ENCODE measurements at regions not wholly inside any gene's neighbourhood (a gene's known extent, or its start where the extent isn't known, plus 50 kb on each side); places are given as distances from the start of the nearest gene placed in this dataset.

GRCh38 chr16:5882087-5882640, 784.6 kb upstream of the EEF2KMT start:
- H3K27me3 Mint-ChIP-seq (ENCODE audit: insufficient read depth, low read depth, poor library complexity), result peaks cover 6% of the 10 kb centered on the region
- Histone ChIP-seq H3K9me2 (ENCODE audit: insufficient read depth) (0 out of 2 replicates have a peak, but pooled peaks cover 3% of the 10 kb centered on the region), H3K36me3 (ENCODE audit: insufficient read depth) (no peaks in the 10 kb centered on the region), H4K20me1 (replicated peaks; ENCODE audit: insufficient read depth) (no peaks in the 10 kb centered on the region), H3K4me3 (no peak overlapping the region), H3K4me1 (ENCODE audit: insufficient read depth) (no peaks in the 10 kb centered on the region), H3F3A (replicated peaks; ENCODE audit: low read depth) (no peaks in the 10 kb centered on the region), H3K27me3 (ENCODE audit: insufficient read depth) (no peaks in the 10 kb centered on the region), H3K27ac (ENCODE audit: low read depth) (no peak overlapping the region), H3K79me2 (replicated peaks; ENCODE audit: insufficient read depth) (no peaks in the 10 kb centered on the region), H2AFZ (no peak overlapping the region), H3K4me2 (no peak overlapping the region)
- no peak overlapping the region for H3K4me3 Mint-ChIP-seq
- peak; percentile 41 for DNase-seq (ENCODE audit: low spot score)
- no peak overlapping the region for H3K27ac Mint-ChIP-seq
- H3K36me3 Mint-ChIP-seq (ENCODE audit: low read depth), result peaks cover 3% of the 10 kb centered on the region; the same call in 2 of the 3 replicates
- TF ChIP-seq REST (IDR thresholded peaks at IDR 0.05; ENCODE audit: unreplicated experiment) (no peak), EZH2 (IDR thresholded peaks at IDR 0.05; ENCODE audit: low read depth, unreplicated experiment) (no peak), ZNF114 (CRISPR knock-in tag; IDR thresholded peaks at IDR 0.05) (no peak), STAT1 (IDR thresholded peaks at IDR 0.05; ENCODE audit: unreplicated experiment) (no peak), CREB1 (CRISPR knock-in tag; IDR thresholded peaks at IDR 0.05; ENCODE audit: low read depth) (no peak)
- no peaks in the 10 kb centered on the region; the same call in 1 of the 3 replicates for H3K9me3 Mint-ChIP-seq
- H3K4me1 Mint-ChIP-seq, result peaks cover 9% of the 10 kb centered on the region
- peak; percentile 54; the same call in 2 of the 3 replicates for ATAC-seq

GRCh38 chr16:5875416-5875815, 777.8 kb upstream of the EEF2KMT start:
- Histone ChIP-seq H4K20me1 (replicated peaks; ENCODE audit: insufficient read depth) (no peaks in the 10 kb centered on the region), H3K79me2 (replicated peaks; ENCODE audit: insufficient read depth) (no peaks in the 10 kb centered on the region), H3K4me1 (ENCODE audit: insufficient read depth) (peaks cover 22% of the 10 kb centered on the region; the same call in 1 of the 2 replicates), H3K27me3 (ENCODE audit: insufficient read depth) (no peaks in the 10 kb centered on the region), H3F3A (replicated peaks; ENCODE audit: low read depth) (no peaks in the 10 kb centered on the region), H3K4me3 (no peak overlapping the region), H3K36me3 (ENCODE audit: insufficient read depth) (no peaks in the 10 kb centered on the region), H3K27ac (ENCODE audit: low read depth) (no peak overlapping the region), H2AFZ (no peak overlapping the region), H3K4me2 (no peak overlapping the region), H3K9me2 (ENCODE audit: insufficient read depth) (0 out of 2 replicates have a peak, but pooled peaks cover 3% of the 10 kb centered on the region)
- Mint-ChIP-seq H3K4me3 (no peak overlapping the region), H3K36me3 (ENCODE audit: low read depth) (peaks cover 9% of the 10 kb centered on the region; the same call in 2 of the 3 replicates), H3K4me1 (peaks cover 22% of the 10 kb centered on the region), H3K9me3 (peaks cover 7% of the 10 kb centered on the region; the same call in 2 of the 3 replicates), H3K27me3 (ENCODE audit: insufficient read depth, low read depth, poor library complexity) (peaks cover 7% of the 10 kb centered on the region), H3K27ac (no peak overlapping the region)
- DNase-seq (ENCODE audit: low spot score) (no peak), ATAC-seq (no peak)
- TF ChIP-seq CTCF (conservative IDR thresholded peaks at IDR 0.05; ENCODE audit: low read depth in 2 of 2), result no peak
- TF ChIP-seq ZNF462 (CRISPR knock-in tag; IDR thresholded peaks at IDR 0.05), result no peak
- no peak for TF ChIP-seq EZH2 (IDR thresholded peaks at IDR 0.05; ENCODE audit: low read depth, unreplicated experiment)
- no peak for TF ChIP-seq CREB1 (CRISPR knock-in tag; IDR thresholded peaks at IDR 0.05; ENCODE audit: low read depth)
